Activated CD4-positive, alpha-beta memory T cell treated with anti-CD3 and anti-CD28 coated beads, Interleukin-2, amount 10 ng/mL, durations not matched to agents 7 days and 5 days (primary cell): ENCODE measurements at regions not wholly inside any gene's neighbourhood (a gene's known extent, or its start where the extent isn't known, plus 50 kb on each side); places are given as distances from the start of the nearest gene placed in this dataset.
"Not testable (repeated sequence)": the region's sequence is repeated elsewhere in the genome, so short reads cannot be mapped to it uniquely, and the experiment has no call there.

Source experiments
- CTCF ChIA-PET: fragments of 350-600 bp; sonication (Branson Sonifier 250); formaldehyde crosslinking; loops from one replicate; lab custom pipeline; 2021; ENCODE audit warnings: antibody characterized with exemption, inconsistent platforms; lab: Charles Lee
- POLR2A ChIA-PET: fragments of 350-600 bp; sonication (Branson Sonifier 250); formaldehyde crosslinking; loops from one replicate; lab custom pipeline; 2021; ENCODE audit warnings: antibody characterized with exemption; lab: Charles Lee
- DNase-seq: peaks from one replicate; pipeline ENCODE4 v3.0.0-alpha.2; 2020
- H3K27ac Mint-ChIP-seq: one replicate; pipeline ENCODE4 v1.8.0; 2021; ENCODE audit warnings: mild to moderate bottlenecking, mixed read lengths
- H3K27me3 Mint-ChIP-seq: one replicate; pipeline ENCODE4 v1.8.0; 2021; ENCODE audit warnings: mixed read lengths
- H3K36me3 Mint-ChIP-seq: one replicate; pipeline ENCODE4 v1.8.0; 2021; ENCODE audit warnings: low read depth, mixed read lengths
- H3K4me1 Mint-ChIP-seq: one replicate; pipeline ENCODE4 v1.8.0; 2021; ENCODE audit warnings: mixed read lengths
- H3K4me3 Mint-ChIP-seq: one replicate; pipeline ENCODE4 v1.8.0; 2021; ENCODE audit warnings: mild to moderate bottlenecking, mixed read lengths
- H3K9me3 Mint-ChIP-seq: one replicate; pipeline ENCODE4 v1.8.0; 2021; ENCODE audit warnings: mixed read lengths

DNA sequence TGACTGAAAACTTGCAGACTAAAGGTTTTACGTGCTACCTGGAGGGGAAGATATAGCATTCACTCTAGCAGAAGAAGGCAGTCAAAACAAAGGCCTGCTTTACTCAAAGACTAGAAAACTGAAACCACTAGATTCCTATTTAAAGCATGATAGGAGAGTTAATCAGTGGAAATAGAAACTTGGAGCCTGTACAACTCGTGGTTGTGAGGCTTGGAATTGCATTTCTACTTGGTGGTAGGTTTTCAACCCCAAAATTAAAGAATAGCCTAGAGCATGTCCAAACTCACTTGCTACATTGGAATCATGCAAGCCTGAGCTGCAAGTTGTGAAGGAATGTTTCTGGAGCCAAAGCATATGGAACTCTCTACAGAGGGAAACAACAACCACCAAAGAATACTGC is 1526.4 kb upstream of the NUDT12 start:
- H3K36me3 Mint-ChIP-seq: no peaks in the 10 kb centered on the region
- POLR2A ChIA-PET: no interaction called here
- no peak overlapping the region for H3K27ac Mint-ChIP-seq
- no peaks in the 10 kb centered on the region for H3K27me3 Mint-ChIP-seq
- H3K9me3 Mint-ChIP-seq: peaks cover 10% of the 10 kb centered on the region
- H3K4me1 Mint-ChIP-seq: no peaks in the 10 kb centered on the region
- no peak overlapping the region for H3K4me3 Mint-ChIP-seq
- CTCF ChIA-PET: no interaction called here
- no peak for DNase-seq

DNA sequence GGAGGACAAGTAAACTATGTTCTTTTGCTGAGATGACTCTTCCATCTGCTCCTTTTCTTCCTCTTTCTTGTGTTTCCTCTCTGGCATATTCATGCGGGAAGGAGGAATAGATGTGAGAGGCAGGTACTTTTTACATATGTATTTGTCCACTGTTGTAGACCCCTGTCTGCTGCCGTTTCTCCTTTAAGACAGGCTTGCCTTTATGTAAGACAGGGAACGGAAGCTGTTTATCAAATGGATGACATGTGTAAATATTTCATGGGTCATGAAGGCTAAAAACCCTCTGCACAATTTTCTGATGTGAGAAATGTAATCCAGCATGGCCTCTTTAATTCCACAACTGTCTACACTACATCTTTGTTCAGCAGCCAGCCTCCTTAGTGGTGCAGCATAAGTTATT is 1525.5 kb upstream of the NUDT12 start:
- ChIA-PET POLR2A (no interaction called here), CTCF (no interaction called here)
- no peak for DNase-seq
- Mint-ChIP-seq H3K9me3 (peaks cover 10% of the 10 kb centered on the region), H3K36me3 (no peaks in the 10 kb centered on the region), H3K27ac (no peak overlapping the region), H3K27me3 (no peaks in the 10 kb centered on the region), H3K4me1 (no peaks in the 10 kb centered on the region), H3K4me3 (no peak overlapping the region)

DNA sequence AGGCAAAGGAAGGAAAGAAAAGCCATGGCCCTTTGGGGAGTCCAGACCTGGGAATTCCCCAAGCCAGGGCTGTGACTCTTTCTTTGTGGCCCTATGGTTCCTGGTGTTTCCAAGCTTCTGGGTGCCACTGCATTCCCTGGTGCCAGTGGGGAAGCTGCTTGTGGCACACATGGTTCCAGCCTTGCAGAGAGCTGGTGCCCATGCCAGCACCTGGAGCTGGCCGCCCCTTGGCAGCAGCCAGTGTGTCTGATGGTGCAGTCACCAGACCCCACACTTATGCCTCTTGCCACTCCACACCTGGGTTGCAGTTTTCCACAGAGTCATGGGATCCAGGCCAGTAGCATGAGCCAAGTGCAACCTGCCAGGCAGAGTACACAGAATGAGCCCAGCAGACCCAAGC is 1495.3 kb upstream of the NUDT12 start:
- CTCF ChIA-PET: no interaction called here
- DNase-seq: no peak
- peaks cover 4% of the 10 kb centered on the region for H3K9me3 Mint-ChIP-seq
- H3K4me3 Mint-ChIP-seq: no peak overlapping the region
- POLR2A ChIA-PET: no interaction called here
- H3K27me3 Mint-ChIP-seq: no peaks in the 10 kb centered on the region
- H3K36me3 Mint-ChIP-seq: no peaks in the 10 kb centered on the region
- H3K27ac Mint-ChIP-seq: no peak overlapping the region
- H3K4me1 Mint-ChIP-seq: no peaks in the 10 kb centered on the region

DNA sequence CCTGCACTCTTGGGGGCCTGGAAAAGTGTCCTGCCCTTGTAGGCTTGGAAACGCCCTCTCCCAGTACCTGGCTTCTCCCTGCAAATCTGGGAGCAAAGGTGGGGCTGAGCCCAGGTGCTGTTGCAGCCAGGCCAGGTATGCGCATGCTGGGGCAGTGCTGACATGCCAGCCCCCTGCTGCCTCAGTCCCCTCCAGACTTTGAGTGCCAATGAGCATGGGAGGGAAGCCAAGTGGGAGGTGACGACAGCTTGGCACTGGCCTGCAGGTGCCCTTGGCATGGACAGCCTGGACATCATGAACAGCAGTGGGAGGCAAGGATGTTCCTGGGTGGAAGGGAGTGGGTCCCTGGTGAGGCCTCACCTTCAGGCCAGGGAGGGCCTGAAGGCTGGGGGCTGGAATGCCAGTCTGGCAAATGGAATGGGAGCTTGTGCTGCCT is 1494.4 kb upstream of the NUDT12 start:
- CTCF ChIA-PET: no interaction called here
- Mint-ChIP-seq H3K27ac (no peak overlapping the region), H3K9me3 (peaks cover 8% of the 10 kb centered on the region), H3K4me1 (no peaks in the 10 kb centered on the region), H3K4me3 (no peak overlapping the region), H3K36me3 (no peaks in the 10 kb centered on the region), H3K27me3 (no peaks in the 10 kb centered on the region)
- POLR2A ChIA-PET: no interaction called here
- DNase-seq: no peak

DNA sequence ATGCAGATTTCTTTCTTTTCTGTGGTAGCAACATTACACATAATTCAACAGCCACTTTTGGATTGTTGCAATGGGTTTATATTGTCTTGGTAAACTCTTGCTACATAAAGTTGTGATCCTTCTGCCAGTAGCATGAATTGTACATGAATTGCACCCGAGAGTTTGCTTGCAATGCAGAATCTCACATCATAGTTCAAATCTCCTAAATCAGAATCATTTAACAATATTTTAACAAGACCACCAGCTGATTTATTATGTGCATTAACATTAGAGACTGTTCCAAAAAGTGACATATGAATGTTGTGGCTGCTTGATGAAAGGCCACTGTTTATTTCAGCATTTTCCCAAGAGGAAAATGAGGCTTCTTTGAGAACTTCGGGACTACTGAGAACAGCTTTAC is 1491.8 kb upstream of the NUDT12 start:
- no peaks in the 10 kb centered on the region for H3K36me3 Mint-ChIP-seq
- H3K9me3 Mint-ChIP-seq: peaks cover 8% of the 10 kb centered on the region
- no peaks in the 10 kb centered on the region for H3K4me1 Mint-ChIP-seq
- no peak overlapping the region for H3K4me3 Mint-ChIP-seq
- ChIA-PET POLR2A (no interaction called here), CTCF (no interaction called here)
- H3K27me3 Mint-ChIP-seq: no peaks in the 10 kb centered on the region
- H3K27ac Mint-ChIP-seq: no peak overlapping the region
- no peak for DNase-seq

DNA sequence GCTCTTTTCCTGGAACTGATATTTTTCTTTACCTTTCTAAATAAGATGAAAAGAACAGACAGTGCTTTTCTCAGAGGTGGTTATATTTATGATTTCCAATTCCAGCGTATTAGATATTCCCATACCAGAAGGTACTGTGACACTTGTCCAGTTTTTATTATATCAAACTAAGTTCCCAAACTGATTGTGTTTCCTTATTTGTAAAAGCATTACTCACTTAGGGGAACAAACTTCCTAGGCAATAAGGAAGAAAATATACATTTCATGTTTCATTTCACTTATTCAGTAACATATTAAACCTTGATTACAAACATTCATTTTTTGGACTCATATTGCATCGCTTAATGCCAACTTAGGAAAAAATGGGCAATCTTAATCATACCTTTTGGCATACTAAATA is 1480.0 kb upstream of the NUDT12 start:
- Mint-ChIP-seq H3K27me3 (no peaks in the 10 kb centered on the region), H3K27ac (no peak overlapping the region), H3K36me3 (no peaks in the 10 kb centered on the region), H3K9me3 (peaks cover 5% of the 10 kb centered on the region), H3K4me3 (no peak overlapping the region), H3K4me1 (no peaks in the 10 kb centered on the region)
- no peak for DNase-seq
- ChIA-PET CTCF (no interaction called here), POLR2A (no interaction called here)

DNA sequence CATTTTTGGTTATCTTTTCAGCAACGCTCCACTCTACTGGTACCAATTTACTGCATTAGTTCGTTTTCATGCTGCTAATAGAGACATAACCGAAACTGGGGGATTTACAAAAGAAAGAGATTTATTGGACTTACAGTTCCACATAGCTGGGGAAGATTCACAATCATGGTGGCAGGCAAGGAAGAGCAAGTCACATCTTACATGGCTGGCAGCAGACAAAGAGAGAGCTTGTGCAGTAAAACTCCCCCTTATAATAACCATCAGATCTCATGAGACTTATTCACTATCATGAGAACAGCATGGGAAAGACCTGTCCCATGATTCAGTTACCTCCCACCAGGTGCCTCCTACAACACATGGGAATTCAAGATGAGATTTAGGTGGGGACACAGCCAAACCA is 1474.2 kb upstream of the NUDT12 start:
- POLR2A ChIA-PET, H3K4me3 Mint-ChIP-seq, H3K9me3 Mint-ChIP-seq, H3K36me3 Mint-ChIP-seq, CTCF ChIA-PET, H3K27ac Mint-ChIP-seq, H3K4me1 Mint-ChIP-seq, DNase-seq, H3K27me3 Mint-ChIP-seq: not testable (repeated sequence)

DNA sequence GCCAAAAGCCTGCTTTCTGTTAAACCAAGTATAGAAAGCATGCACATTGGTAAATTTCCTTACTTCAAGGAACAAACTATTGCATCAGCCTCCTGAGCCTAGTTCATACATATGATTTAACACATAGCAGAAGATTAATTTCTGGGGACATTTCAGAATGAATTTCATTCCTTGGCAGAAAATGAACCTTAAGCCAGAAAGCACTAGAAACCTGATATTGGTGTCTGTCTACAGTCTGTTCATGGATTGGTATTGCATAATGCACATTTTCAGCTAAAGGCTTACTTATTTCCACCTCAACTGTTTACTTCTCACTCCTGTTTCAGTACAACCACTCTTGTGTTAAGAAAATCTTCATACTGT is 1471.8 kb upstream of the NUDT12 start:
- no peak for DNase-seq
- H3K36me3 Mint-ChIP-seq: no peaks in the 10 kb centered on the region
- ChIA-PET CTCF (no interaction called here), POLR2A (no interaction called here)
- no peaks in the 10 kb centered on the region for H3K4me1 Mint-ChIP-seq
- H3K4me3 Mint-ChIP-seq: no peak overlapping the region
- H3K27ac Mint-ChIP-seq: no peak overlapping the region
- no peaks in the 10 kb centered on the region for H3K27me3 Mint-ChIP-seq
- peaks cover 10% of the 10 kb centered on the region for H3K9me3 Mint-ChIP-seq

DNA sequence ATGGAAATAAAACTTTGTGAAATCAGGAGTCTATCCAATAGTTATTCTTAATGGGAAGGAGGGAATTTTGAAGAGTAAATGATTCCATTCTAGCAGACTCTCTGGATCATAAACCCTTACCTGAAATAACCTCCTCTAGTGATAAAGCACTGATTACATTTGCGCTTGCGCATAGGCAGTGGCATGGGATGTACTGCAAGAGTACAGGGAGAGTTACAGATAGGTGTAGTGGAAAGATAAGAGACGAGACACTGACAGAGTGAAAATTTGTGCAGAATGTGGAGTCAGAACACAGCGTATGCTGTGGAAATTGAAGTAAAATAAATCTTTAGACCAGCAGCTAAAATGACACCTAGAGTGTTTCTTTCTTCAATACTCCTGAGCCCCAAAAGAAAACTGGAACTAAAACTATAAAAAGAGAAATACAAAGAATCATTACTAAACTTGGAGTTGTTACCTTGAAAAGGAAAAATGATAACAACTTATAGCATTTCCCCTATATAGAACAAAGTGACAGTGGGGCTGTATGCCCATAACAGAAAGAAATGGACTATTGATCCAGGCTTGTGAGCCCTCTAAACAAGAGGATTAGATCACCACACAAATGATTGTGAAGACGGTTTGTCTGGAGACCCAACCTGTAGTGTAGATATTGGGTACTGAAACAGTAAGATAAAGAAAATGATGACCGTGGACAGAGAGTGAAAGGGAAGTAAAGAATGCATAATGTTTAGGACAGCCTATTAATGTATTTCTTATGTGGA is 1471.2 kb upstream of the NUDT12 start:
- no peak for DNase-seq
- Mint-ChIP-seq H3K36me3 (no peaks in the 10 kb centered on the region), H3K27me3 (no peaks in the 10 kb centered on the region), H3K27ac (no peak overlapping the region), H3K4me1 (no peaks in the 10 kb centered on the region), H3K9me3 (peaks cover 7% of the 10 kb centered on the region), H3K4me3 (no peak overlapping the region)
- CTCF ChIA-PET: no interaction called here
- POLR2A ChIA-PET: no interaction called here

DNA sequence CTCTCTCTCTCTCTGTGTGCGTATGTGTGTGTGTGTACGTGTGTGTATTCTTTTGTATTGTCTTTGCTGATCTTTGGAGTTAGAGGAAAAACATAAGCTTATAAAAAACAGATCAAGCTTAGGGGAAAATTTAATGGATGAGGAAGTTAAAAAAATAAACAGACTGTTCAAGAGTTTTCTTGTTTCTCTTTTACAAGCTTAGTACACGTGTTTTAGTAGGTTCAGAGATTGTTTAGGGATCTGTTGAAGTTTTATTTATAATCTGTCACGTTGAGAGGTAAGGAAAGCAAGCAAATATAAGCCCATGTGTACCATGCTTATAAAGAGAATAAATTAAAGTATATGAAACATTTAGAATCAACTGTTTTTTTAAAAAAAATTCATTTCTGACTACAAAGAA is 1470.3 kb upstream of the NUDT12 start:
- H3K4me1 Mint-ChIP-seq: no peaks in the 10 kb centered on the region
- no peak overlapping the region for H3K27ac Mint-ChIP-seq
- no peak overlapping the region for H3K4me3 Mint-ChIP-seq
- no peaks in the 10 kb centered on the region for H3K36me3 Mint-ChIP-seq
- H3K9me3 Mint-ChIP-seq: peaks cover 7% of the 10 kb centered on the region
- ChIA-PET POLR2A (no interaction called here), CTCF (no interaction called here)
- no peaks in the 10 kb centered on the region for H3K27me3 Mint-ChIP-seq
- DNase-seq: no peak

DNA sequence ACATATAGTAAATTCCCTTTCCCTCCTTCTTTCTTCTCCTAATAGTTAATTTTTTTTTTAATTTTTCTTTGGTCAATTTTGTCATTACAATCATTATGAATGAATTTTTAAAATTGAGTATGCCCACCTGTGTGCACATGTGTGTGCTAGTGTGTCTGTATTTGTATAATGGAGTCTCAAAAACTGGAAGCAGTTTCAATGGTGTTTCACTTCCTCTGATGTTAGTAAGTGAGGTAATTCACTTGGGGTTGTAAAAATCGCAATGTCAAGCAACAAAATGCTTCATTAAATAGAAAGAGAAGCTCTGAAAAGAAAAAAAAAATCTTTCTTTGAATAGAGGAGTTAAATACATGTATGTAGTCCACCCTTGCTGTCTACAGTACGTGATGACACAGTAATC is 1467.6 kb upstream of the NUDT12 start:
- Mint-ChIP-seq H3K27me3 (no peaks in the 10 kb centered on the region), H3K4me1 (no peaks in the 10 kb centered on the region), H3K36me3 (no peaks in the 10 kb centered on the region), H3K9me3 (peaks cover 9% of the 10 kb centered on the region), H3K27ac (no peak overlapping the region), H3K4me3 (no peak overlapping the region)
- no peak for DNase-seq
- POLR2A ChIA-PET: no interaction called here
- CTCF ChIA-PET: no interaction called here

DNA sequence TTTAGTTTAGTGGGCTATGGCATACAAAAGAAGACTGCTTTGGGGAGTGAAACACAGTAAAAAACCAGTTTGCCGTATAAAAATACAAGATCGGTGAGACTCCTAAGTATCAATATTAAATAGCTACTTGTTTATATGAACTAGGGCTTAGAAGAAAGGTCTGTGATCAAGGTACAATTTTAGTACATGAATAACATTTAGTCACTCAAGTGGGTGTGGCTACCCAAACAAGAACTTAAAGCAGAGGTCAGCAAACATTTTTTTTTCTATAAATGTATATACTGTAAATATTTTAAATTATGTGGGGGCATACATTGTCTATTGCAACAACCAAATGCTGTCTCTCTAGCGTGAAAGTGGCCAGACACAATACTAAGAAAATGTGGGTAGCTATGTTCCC is 1452.5 kb upstream of the NUDT12 start:
- no peaks in the 10 kb centered on the region for H3K36me3 Mint-ChIP-seq
- ChIA-PET CTCF (no interaction called here), POLR2A (no interaction called here)
- H3K27ac Mint-ChIP-seq: no peak overlapping the region
- DNase-seq: no peak
- no peaks in the 10 kb centered on the region for H3K4me1 Mint-ChIP-seq
- H3K4me3 Mint-ChIP-seq: no peak overlapping the region
- peaks cover 11% of the 10 kb centered on the region for H3K9me3 Mint-ChIP-seq
- no peaks in the 10 kb centered on the region for H3K27me3 Mint-ChIP-seq

DNA sequence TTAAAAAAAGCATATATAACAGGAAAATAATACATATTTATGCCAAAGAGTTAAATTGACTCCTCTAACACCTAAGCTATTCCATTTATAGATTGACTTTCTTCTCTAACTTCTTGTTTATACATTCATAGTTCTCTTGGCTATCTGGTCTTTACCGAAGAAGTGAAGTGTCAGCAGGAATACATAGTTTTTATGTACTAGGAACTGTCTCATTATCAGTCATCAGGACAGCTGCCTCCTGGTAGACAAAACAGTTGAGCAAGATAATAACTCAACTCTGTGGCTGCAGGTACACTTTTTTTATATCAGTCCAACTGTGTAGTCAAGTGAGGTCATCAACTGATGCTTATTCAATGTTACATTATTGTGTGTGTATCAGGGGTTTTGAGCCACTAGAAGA is 1436.0 kb upstream of the NUDT12 start:
- DNase-seq: no peak
- POLR2A ChIA-PET: no interaction called here
- H3K27me3 Mint-ChIP-seq: no peaks in the 10 kb centered on the region
- CTCF ChIA-PET: no interaction called here
- H3K36me3 Mint-ChIP-seq: no peaks in the 10 kb centered on the region
- peaks cover 5% of the 10 kb centered on the region for H3K9me3 Mint-ChIP-seq
- H3K4me3 Mint-ChIP-seq: no peak overlapping the region
- H3K4me1 Mint-ChIP-seq: no peaks in the 10 kb centered on the region
- no peak overlapping the region for H3K27ac Mint-ChIP-seq

DNA sequence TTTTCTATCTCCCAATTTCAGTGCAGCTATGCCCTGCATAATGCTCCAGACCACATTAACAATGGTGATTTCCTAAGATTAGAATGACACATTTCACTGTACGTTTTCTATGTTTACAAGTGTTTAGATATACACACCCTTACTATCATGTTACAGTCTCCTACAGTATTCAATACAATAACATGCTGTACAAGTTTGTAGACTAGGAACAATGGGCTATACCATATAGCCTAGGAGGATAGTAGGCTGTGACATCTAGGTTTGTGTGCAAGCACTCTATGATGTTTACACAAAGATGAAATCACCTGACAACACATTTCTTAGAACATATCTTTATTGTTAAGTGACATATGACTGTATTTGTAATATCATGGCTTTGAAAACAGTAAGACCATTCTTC is 1435.6 kb upstream of the NUDT12 start:
- no peak for DNase-seq
- no peaks in the 10 kb centered on the region for H3K36me3 Mint-ChIP-seq
- H3K4me3 Mint-ChIP-seq: no peak overlapping the region
- ChIA-PET CTCF (no interaction called here), POLR2A (no interaction called here)
- no peaks in the 10 kb centered on the region for H3K4me1 Mint-ChIP-seq
- H3K9me3 Mint-ChIP-seq: peaks cover 5% of the 10 kb centered on the region
- no peaks in the 10 kb centered on the region for H3K27me3 Mint-ChIP-seq
- H3K27ac Mint-ChIP-seq: no peak overlapping the region
